Peyer's patch (tissue), 4 donors: ENCODE measurements at regions not wholly inside any gene's neighbourhood (a gene's known extent, or its start where the extent isn't known, plus 50 kb on each side); places are given as distances from the start of the nearest gene placed in this dataset.

Experiments
- POLR2A ChIP-seq, 2 donors: fragments of 450-650 bp; IDR thresholded peaks; one replicate each; pipeline ENCODE4 v1.5.1; 2017; ENCODE audit warnings: antibody characterized with exemption in 2 of 2, mild to moderate bottlenecking in 2 of 2, moderate library complexity in 2 of 2
- TF ChIP-seq, protein P1 (sequence below), 6 experiments: fragments of 450-650 bp in 4 of 6; fragments of 200-600 bp in 2 of 6; sonication (generic) in 1 of 6; IDR thresholded peaks; one replicate each; pipeline ENCODE4 v1.5.1; 2017 to 2019; ENCODE audit warnings: antibody characterized with exemption in 6 of 6, mild to moderate bottlenecking in 3 of 6, moderate library complexity in 1 of 6

DNA sequence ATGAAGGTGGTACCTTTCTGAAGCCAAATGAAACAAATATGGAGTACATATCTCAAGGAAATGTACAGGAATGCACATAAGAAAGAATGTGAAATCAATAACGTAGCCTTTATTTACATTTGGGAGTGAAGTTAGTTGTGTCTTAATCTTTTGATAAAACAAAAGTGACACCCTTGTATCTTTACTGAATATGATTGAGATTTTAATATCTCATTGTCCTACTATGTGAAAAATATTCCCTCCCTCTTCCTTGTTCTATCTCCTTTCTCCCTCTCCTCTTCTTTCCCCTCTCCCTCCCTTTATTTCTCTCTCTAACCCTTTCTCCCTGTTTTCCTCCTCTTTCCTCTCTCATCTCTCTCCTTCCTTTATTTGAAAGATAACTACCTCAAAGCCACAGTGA is 89.1 kb downstream of the PTCHD4 start:
- TF ChIP-seq, protein P1, sequence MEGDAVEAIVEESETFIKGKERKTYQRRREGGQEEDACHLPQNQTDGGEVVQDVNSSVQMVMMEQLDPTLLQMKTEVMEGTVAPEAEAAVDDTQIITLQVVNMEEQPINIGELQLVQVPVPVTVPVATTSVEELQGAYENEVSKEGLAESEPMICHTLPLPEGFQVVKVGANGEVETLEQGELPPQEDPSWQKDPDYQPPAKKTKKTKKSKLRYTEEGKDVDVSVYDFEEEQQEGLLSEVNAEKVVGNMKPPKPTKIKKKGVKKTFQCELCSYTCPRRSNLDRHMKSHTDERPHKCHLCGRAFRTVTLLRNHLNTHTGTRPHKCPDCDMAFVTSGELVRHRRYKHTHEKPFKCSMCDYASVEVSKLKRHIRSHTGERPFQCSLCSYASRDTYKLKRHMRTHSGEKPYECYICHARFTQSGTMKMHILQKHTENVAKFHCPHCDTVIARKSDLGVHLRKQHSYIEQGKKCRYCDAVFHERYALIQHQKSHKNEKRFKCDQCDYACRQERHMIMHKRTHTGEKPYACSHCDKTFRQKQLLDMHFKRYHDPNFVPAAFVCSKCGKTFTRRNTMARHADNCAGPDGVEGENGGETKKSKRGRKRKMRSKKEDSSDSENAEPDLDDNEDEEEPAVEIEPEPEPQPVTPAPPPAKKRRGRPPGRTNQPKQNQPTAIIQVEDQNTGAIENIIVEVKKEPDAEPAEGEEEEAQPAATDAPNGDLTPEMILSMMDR (IDR thresholded peaks at IDR 0.05): no peak
- TF ChIP-seq POLR2A (IDR thresholded peaks at IDR 0.05): no peak
